Liver (tissue), 8 donors: ENCODE measurements at regions not wholly inside any gene's neighbourhood (a gene's known extent, or its start where the extent isn't known, plus 50 kb on each side); places are given as distances from the start of the nearest gene placed in this dataset.

Experiments used
- DNase-seq: peaks from one replicate; pipeline ENCODE4 v3.0.0-alpha.2; 2017; ENCODE audit warnings: low spot score
- H3K27ac ChIP-seq, 2 donors: one replicate each; pipeline ENCODE4 v1.7.0; 2013; ENCODE audit warnings: inconsistent platforms in 2 of 2, low read length in 2 of 2, control low read depth in 1 of 2, low read depth in 1 of 2, mild to moderate bottlenecking in 1 of 2
- H3K27me3 ChIP-seq, 4 donors: one replicate each; pipeline versions ENCODE4 v1.6.1 to v1.7.0; 2013; ENCODE audit warnings: low read length in 3 of 4, inconsistent platforms in 1 of 4, mild to moderate bottlenecking in 1 of 4, moderate library complexity in 1 of 4; ENCODE audit not compliant: control insufficient read depth in 4 of 4, insufficient read depth in 4 of 4
- H3K36me3 ChIP-seq, 4 donors: one replicate each; pipeline versions ENCODE4 v1.6.1 to v1.7.0; 2013; ENCODE audit warnings: low read length in 3 of 4, mild to moderate bottlenecking in 3 of 4, low read depth in 1 of 4, moderate library complexity in 1 of 4; ENCODE audit not compliant: control insufficient read depth in 4 of 4, insufficient read depth in 3 of 4
- H3K4me1 ChIP-seq, 4 donors: one replicate each; pipeline versions ENCODE4 v1.6.1 to v1.7.0; 2013; ENCODE audit warnings: low read length in 3 of 4, mild to moderate bottlenecking in 3 of 4, moderate library complexity in 1 of 4; ENCODE audit not compliant: control insufficient read depth in 4 of 4, insufficient read depth in 4 of 4
- H3K4me3 ChIP-seq, 3 donors: one replicate each; pipeline versions ENCODE4 v1.6.1 to v1.7.0; 2013; ENCODE audit warnings: low read length in 3 of 3, control low read depth in 1 of 3, low read depth in 1 of 3, mild to moderate bottlenecking in 1 of 3
- H3K9ac ChIP-seq, 2 donors: one replicate each; pipeline ENCODE4 v1.7.0; 2013; ENCODE audit warnings: low read length in 2 of 2, mild to moderate bottlenecking in 2 of 2, moderate library complexity in 2 of 2, control low read depth in 1 of 2, low read depth in 1 of 2
- H3K9me3 ChIP-seq, 4 donors: one replicate each; pipeline versions ENCODE4 v1.6.1 to v1.7.0; 2013; ENCODE audit warnings: low read length in 3 of 4; ENCODE audit not compliant: control insufficient read depth in 4 of 4
- EGR1 ChIP-seq, 2 donors: IDR thresholded peaks; 2 replicates each; pipeline ENCODE4 v1.6.1; 2016 to 2018; ENCODE audit warnings: antibody characterized with exemption in 2 of 2, low read depth in 2 of 2
- FOXA1 ChIP-seq: IDR thresholded peaks from 2 replicates; pipeline ENCODE4 v1.6.1; 2016; ENCODE audit warnings: antibody characterized with exemption
- FOXA2 ChIP-seq: IDR thresholded peaks from 2 replicates; pipeline ENCODE4 v1.6.1; 2016; ENCODE audit warnings: antibody characterized with exemption
- GABPA ChIP-seq, 2 donors: IDR thresholded peaks in 1 of 2; conservative IDR thresholded peaks in 1 of 2; 2 replicates each; pipeline ENCODE4 v1.6.1; 2016; ENCODE audit warnings: antibody characterized with exemption in 2 of 2, mild to moderate bottlenecking in 1 of 2, moderate library complexity in 1 of 2
- HNF4A ChIP-seq, 2 donors: conservative IDR thresholded peaks; 2 replicates each; pipeline ENCODE4 v1.6.1; 2016; ENCODE audit warnings: antibody characterized with exemption in 2 of 2, mild to moderate bottlenecking in 2 of 2
- HNF4G ChIP-seq: IDR thresholded peaks from 2 replicates; pipeline ENCODE4 v1.6.1; 2016; ENCODE audit warnings: antibody characterized with exemption
- JUND ChIP-seq, 2 donors: IDR thresholded peaks; 2 replicates each; pipeline ENCODE4 v1.6.1; 2016; ENCODE audit warnings: antibody characterized with exemption in 2 of 2
- NR2F2 ChIP-seq: IDR thresholded peaks from 2 replicates; pipeline ENCODE4 v1.6.1; 2016; ENCODE audit warnings: antibody characterized with exemption
- RAD21 ChIP-seq, 2 donors: IDR thresholded peaks; 2 replicates each; pipeline ENCODE4 v1.6.1; 2016; ENCODE audit warnings: antibody characterized with exemption in 2 of 2, mild to moderate bottlenecking in 2 of 2
- RXRA ChIP-seq, 2 donors: IDR thresholded peaks; 2 replicates each; pipeline ENCODE4 v1.6.1; 2017 to 2018; ENCODE audit warnings: antibody characterized with exemption in 2 of 2, mild to moderate bottlenecking in 1 of 2
- SP1 ChIP-seq: IDR thresholded peaks from 2 replicates; pipeline ENCODE4 v1.6.1; 2018; ENCODE audit warnings: antibody characterized with exemption, mild to moderate bottlenecking
- YY1 ChIP-seq: IDR thresholded peaks from 2 replicates; pipeline ENCODE4 v1.6.1; 2016; ENCODE audit warnings: antibody characterized with exemption, mild to moderate bottlenecking
- WGBS: extraction: QIAGEN DNeasy Blood & Tissue Kit; methylation state at CpG from one replicate; pipeline ENCODE4 v1.1.7; 2013; 5-methylcytosine and 5-hydroxymethylcytosine counted together
- TF ChIP-seq, protein P1 (sequence below): IDR thresholded peaks from 2 replicates; pipeline ENCODE4 v1.6.1; 2016; ENCODE audit warnings: antibody characterized with exemption
- TF ChIP-seq, protein P2 (sequence below): IDR thresholded peaks from 2 replicates; pipeline ENCODE4 v1.6.1; 2016; ENCODE audit warnings: antibody characterized with exemption
- TF ChIP-seq, protein P3 (sequence below): IDR thresholded peaks from 2 replicates; pipeline ENCODE4 v1.6.1; 2016; ENCODE audit warnings: antibody characterized with exemption, mild to moderate bottlenecking
- TF ChIP-seq, protein P4 (sequence below): IDR thresholded peaks from 2 replicates; pipeline ENCODE4 v1.6.1; 2016; ENCODE audit warnings: antibody characterized with exemption
- TF ChIP-seq, protein P5 (sequence below): fragments of 150-350 bp; IDR thresholded peaks from 2 replicates; pipeline ENCODE4 v1.5.1; 2017; ENCODE audit warnings: improper control_type of control experiment, low read depth, low read length; ENCODE audit not compliant: missing input control
- donor health status: healthy.
- donor health status: healthy.
- donor health status: healthy.
- donor health status: healthy.
- donor health status: healthy.

DNA sequence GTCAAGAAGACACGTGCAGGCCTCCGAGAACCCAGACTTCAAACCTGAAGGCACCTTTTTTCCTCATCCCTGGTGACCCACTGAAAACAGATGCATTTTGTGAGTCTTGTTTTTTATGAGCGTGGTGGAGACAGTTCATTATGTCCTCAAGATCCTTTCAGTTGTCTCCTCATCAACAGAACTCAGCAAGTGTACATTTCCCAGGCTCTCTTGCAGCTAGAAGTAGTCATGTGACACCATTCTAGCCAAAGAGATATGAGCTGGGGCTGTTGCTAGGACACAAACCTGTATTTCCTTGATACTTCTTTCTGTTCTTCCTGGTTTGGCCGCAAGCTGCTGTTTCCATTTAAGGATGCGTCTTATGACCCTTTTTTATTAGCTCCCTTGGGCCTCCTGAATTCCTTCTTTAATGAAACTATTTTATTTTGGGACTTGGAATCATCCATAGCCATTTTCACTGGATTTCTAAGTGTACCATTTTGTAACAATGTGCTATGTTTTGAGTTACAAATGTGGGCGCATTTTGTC lies 135.7 kb upstream of the FOXF1 start:
- TF ChIP-seq, protein P1, sequence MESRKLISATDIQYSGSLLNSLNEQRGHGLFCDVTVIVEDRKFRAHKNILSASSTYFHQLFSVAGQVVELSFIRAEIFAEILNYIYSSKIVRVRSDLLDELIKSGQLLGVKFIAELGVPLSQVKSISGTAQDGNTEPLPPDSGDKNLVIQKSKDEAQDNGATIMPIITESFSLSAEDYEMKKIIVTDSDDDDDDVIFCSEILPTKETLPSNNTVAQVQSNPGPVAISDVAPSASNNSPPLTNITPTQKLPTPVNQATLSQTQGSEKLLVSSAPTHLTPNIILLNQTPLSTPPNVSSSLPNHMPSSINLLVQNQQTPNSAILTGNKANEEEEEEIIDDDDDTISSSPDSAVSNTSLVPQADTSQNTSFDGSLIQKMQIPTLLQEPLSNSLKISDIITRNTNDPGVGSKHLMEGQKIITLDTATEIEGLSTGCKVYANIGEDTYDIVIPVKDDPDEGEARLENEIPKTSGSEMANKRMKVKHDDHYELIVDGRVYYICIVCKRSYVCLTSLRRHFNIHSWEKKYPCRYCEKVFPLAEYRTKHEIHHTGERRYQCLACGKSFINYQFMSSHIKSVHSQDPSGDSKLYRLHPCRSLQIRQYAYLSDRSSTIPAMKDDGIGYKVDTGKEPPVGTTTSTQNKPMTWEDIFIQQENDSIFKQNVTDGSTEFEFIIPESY, result no peak
- TF ChIP-seq, protein P2, sequence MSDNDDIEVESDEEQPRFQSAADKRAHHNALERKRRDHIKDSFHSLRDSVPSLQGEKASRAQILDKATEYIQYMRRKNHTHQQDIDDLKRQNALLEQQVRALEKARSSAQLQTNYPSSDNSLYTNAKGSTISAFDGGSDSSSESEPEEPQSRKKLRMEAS, result no peak
- TF ChIP-seq SP1 (no peak), EGR1 (IDR thresholded peaks at IDR 0.05; ENCODE audit: low read depth in 2 of 2) (no peak), NR2F2 (no peak), FOXA1 (no peak), HNF4G (no peak), YY1 (no peak)
- TF ChIP-seq, protein P3, sequence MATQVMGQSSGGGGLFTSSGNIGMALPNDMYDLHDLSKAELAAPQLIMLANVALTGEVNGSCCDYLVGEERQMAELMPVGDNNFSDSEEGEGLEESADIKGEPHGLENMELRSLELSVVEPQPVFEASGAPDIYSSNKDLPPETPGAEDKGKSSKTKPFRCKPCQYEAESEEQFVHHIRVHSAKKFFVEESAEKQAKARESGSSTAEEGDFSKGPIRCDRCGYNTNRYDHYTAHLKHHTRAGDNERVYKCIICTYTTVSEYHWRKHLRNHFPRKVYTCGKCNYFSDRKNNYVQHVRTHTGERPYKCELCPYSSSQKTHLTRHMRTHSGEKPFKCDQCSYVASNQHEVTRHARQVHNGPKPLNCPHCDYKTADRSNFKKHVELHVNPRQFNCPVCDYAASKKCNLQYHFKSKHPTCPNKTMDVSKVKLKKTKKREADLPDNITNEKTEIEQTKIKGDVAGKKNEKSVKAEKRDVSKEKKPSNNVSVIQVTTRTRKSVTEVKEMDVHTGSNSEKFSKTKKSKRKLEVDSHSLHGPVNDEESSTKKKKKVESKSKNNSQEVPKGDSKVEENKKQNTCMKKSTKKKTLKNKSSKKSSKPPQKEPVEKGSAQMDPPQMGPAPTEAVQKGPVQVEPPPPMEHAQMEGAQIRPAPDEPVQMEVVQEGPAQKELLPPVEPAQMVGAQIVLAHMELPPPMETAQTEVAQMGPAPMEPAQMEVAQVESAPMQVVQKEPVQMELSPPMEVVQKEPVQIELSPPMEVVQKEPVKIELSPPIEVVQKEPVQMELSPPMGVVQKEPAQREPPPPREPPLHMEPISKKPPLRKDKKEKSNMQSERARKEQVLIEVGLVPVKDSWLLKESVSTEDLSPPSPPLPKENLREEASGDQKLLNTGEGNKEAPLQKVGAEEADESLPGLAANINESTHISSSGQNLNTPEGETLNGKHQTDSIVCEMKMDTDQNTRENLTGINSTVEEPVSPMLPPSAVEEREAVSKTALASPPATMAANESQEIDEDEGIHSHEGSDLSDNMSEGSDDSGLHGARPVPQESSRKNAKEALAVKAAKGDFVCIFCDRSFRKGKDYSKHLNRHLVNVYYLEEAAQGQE, result no peak
- TF ChIP-seq, protein P4, sequence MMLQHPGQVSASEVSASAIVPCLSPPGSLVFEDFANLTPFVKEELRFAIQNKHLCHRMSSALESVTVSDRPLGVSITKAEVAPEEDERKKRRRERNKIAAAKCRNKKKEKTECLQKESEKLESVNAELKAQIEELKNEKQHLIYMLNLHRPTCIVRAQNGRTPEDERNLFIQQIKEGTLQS, result no peak
- Histone ChIP-seq H3K9me3 (peaks cover 0 to 7% (median 0%) of the 10 kb centered on the region in 4 donors), H3K4me3 (no peak overlapping the region), H3K27me3 (peaks cover 0 to 2% (median 0%) of the 10 kb centered on the region in 4 donors), H3K4me1 (no peaks in the 10 kb centered on the region), H3K27ac (no peak overlapping the region), H3K9ac (no peak overlapping the region), H3K36me3 (no peaks in the 10 kb centered on the region)
- no peak for DNase-seq
- 91% methylated on average over 6 of the region's 6 CpGs for WGBS

DNA sequence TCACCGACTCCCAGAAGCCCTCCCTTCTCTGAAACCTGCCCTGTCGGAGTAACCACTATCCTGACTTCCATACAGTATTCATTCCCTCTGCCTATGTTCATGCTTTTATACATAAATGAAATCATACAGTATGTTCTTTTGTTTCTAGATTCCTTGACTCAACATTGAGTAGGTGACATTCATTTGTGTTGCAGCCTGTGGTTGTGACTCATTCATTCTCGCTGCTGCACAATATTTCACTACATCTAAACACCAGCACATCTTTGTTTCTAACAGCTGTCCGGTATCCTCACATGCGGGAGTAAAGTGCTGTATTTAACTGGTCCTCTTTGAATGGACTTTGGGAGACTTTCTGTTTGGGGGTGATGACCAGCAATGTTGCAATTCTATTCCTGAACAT lies 135.0 kb upstream of the FOXF1 start:
- H3K27me3 ChIP-seq, result peaks cover 0 to 2% (median 0%) of the 10 kb centered on the region in 4 donors
- H3K36me3 ChIP-seq, result no peaks in the 10 kb centered on the region
- no peak for DNase-seq
- peaks cover 0 to 7% (median 0%) of the 10 kb centered on the region in 4 donors for H3K9me3 ChIP-seq
- H3K4me1 ChIP-seq, result no peaks in the 10 kb centered on the region
- no peak overlapping the region for H3K4me3 ChIP-seq
- H3K27ac ChIP-seq, result no peak overlapping the region
- no peak overlapping the region for H3K9ac ChIP-seq
- 81% methylated on average over 5 of the region's 5 CpGs for WGBS
- TF ChIP-seq, protein P5, sequence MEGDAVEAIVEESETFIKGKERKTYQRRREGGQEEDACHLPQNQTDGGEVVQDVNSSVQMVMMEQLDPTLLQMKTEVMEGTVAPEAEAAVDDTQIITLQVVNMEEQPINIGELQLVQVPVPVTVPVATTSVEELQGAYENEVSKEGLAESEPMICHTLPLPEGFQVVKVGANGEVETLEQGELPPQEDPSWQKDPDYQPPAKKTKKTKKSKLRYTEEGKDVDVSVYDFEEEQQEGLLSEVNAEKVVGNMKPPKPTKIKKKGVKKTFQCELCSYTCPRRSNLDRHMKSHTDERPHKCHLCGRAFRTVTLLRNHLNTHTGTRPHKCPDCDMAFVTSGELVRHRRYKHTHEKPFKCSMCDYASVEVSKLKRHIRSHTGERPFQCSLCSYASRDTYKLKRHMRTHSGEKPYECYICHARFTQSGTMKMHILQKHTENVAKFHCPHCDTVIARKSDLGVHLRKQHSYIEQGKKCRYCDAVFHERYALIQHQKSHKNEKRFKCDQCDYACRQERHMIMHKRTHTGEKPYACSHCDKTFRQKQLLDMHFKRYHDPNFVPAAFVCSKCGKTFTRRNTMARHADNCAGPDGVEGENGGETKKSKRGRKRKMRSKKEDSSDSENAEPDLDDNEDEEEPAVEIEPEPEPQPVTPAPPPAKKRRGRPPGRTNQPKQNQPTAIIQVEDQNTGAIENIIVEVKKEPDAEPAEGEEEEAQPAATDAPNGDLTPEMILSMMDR, result no peak
- TF ChIP-seq JUND (IDR thresholded peaks at IDR 0.05) (no peak), HNF4G (no peak), NR2F2 (no peak), FOXA1 (no peak), FOXA2 (no peak), EGR1 (IDR thresholded peaks at IDR 0.05; ENCODE audit: low read depth in 2 of 2) (no peak), YY1 (no peak), GABPA (IDR thresholded peaks at IDR 0.05 in 1 of 2, conservative IDR thresholded peaks at IDR 0.05 in 1 of 2) (no peak), RAD21 (IDR thresholded peaks at IDR 0.05) (no peak), HNF4A (conservative IDR thresholded peaks at IDR 0.05) (no peak), RXRA (IDR thresholded peaks at IDR 0.05) (no peak)
- TF ChIP-seq, protein P3, result no peak
- TF ChIP-seq, protein P2, result no peak
- TF ChIP-seq, protein P1, result no peak
